Mesenchymal stem cell (in vitro differentiated cells and primary cell): ENCODE measurements at regions not wholly inside any gene's neighbourhood (a gene's known extent, or its start where the extent isn't known, plus 50 kb on each side); places are given as distances from the start of the nearest gene placed in this dataset.
A peak's percentile ranks its signal among the peaks of the same experiment; 100 is the strongest.

Experiments
- DNase-seq: peaks from one replicate; pipeline ENCODE4 v3.0.0-alpha.2; 2013
- H2AFZ ChIP-seq: one replicate; pipeline ENCODE4 v1.6.1; 2013; ENCODE audit warnings: low read depth, mild to moderate bottlenecking, control low read depth, inconsistent platforms, low read length, moderate library complexity
- H2AK5ac ChIP-seq: 2 replicates; pipeline ENCODE4 v1.6.1; 2013; ENCODE audit warnings: low read length, moderate library complexity, mild to moderate bottlenecking, inconsistent platforms; ENCODE audit not compliant: severe bottlenecking
- H2BK120ac ChIP-seq: one replicate; pipeline ENCODE4 v1.6.1; 2013; ENCODE audit warnings: low read depth, mild to moderate bottlenecking, inconsistent platforms, low read length, moderate library complexity
- H2BK12ac ChIP-seq, 2 experiments: one replicate each; pipeline ENCODE4 v1.6.1; 2013; ENCODE audit warnings: inconsistent platforms in 2 of 2, low read length in 2 of 2, mild to moderate bottlenecking in 2 of 2, moderate library complexity in 2 of 2, control low read depth in 1 of 2
- H2BK15ac ChIP-seq: one replicate; pipeline ENCODE4 v1.6.1; 2013; ENCODE audit warnings: mild to moderate bottlenecking, low read depth, inconsistent platforms; ENCODE audit not compliant: poor library complexity, severe bottlenecking
- H2BK5ac ChIP-seq: 2 replicates; pipeline ENCODE4 v1.6.1; 2013; ENCODE audit warnings: low read depth, mild to moderate bottlenecking, low read length, control low read depth, inconsistent platforms; ENCODE audit not compliant: poor library complexity, severe bottlenecking
- H3K14ac ChIP-seq, 2 experiments: one replicate each; pipeline ENCODE4 v1.6.1; 2013; ENCODE audit warnings: inconsistent platforms in 2 of 2, low read length in 2 of 2, control low read depth in 1 of 2, mild to moderate bottlenecking in 1 of 2, moderate library complexity in 1 of 2
- H3K18ac ChIP-seq, 2 experiments: one replicate each; pipeline ENCODE4 v1.6.1; 2013; ENCODE audit warnings: inconsistent platforms in 2 of 2, low read length in 2 of 2, control low read depth in 1 of 2, low read depth in 1 of 2, mild to moderate bottlenecking in 1 of 2
- H3K23ac ChIP-seq, 2 experiments: one replicate each; pipeline ENCODE4 v1.6.1; 2013; ENCODE audit warnings: inconsistent platforms in 2 of 2, low read length in 2 of 2, mild to moderate bottlenecking in 2 of 2, moderate library complexity in 2 of 2, control low read depth in 1 of 2
- H3K27ac ChIP-seq: 2 replicates; pipeline ENCODE4 v1.5.1; 2013; ENCODE audit warnings: mild to moderate bottlenecking, moderate library complexity, low read length, control low read depth, inconsistent platforms; ENCODE audit not compliant: poor library complexity, severe bottlenecking
- H3K27me3 ChIP-seq, 2 experiments: 2 replicates each; pipeline versions ENCODE4 v1.6.1 to v1.7.0; 2013; ENCODE audit warnings: low read length in 2 of 2, mild to moderate bottlenecking in 2 of 2, moderate library complexity in 2 of 2, control low read depth in 1 of 2, inconsistent platforms in 1 of 2; ENCODE audit not compliant: control insufficient read depth in 1 of 2, insufficient read depth in 1 of 2
- H3K36me3 ChIP-seq, 2 experiments: 2 replicates each; pipeline versions ENCODE4 v1.6.1 to v1.7.0; 2013; ENCODE audit warnings: low read length in 2 of 2, control low read depth in 1 of 2, inconsistent platforms in 1 of 2, low read depth in 1 of 2, mild to moderate bottlenecking in 1 of 2; ENCODE audit not compliant: insufficient read depth in 2 of 2, control insufficient read depth in 1 of 2
- H3K4ac ChIP-seq, 2 experiments: one replicate each; pipeline ENCODE4 v1.6.1; 2013; ENCODE audit warnings: inconsistent platforms in 2 of 2, low read length in 2 of 2, mild to moderate bottlenecking in 2 of 2, moderate library complexity in 2 of 2, control low read depth in 1 of 2, low read depth in 1 of 2
- H3K4me1 ChIP-seq: 2 replicates; pipeline ENCODE4 v1.6.1; 2013; ENCODE audit warnings: low read depth, low read length, control low read depth; ENCODE audit not compliant: control insufficient read depth, insufficient read depth
- H3K4me2 ChIP-seq: 2 replicates; pipeline ENCODE4 v1.6.1; 2013; ENCODE audit warnings: low read length, mild to moderate bottlenecking, inconsistent platforms; ENCODE audit not compliant: poor library complexity, severe bottlenecking
- H3K4me3 ChIP-seq, 2 experiments: 2 replicates each; pipeline versions ENCODE4 v1.5.1 to v1.7.0; 2013; ENCODE audit warnings: low read length in 2 of 2, mild to moderate bottlenecking in 2 of 2, control low read depth in 1 of 2, low read depth in 1 of 2; ENCODE audit not compliant: insufficient read depth in 1 of 2
- H3K79me1 ChIP-seq: replicated peaks from 2 replicates; pipeline ENCODE4 v1.6.1; 2013; ENCODE audit warnings: mild to moderate bottlenecking, control low read depth, low read length, inconsistent platforms; ENCODE audit not compliant: poor library complexity, severe bottlenecking
- H3K9ac ChIP-seq: 2 replicates; pipeline ENCODE4 v1.7.0; 2013; ENCODE audit warnings: mild to moderate bottlenecking, low read length, moderate library complexity
- H3K9me3 ChIP-seq: 2 replicates; pipeline ENCODE4 v1.7.0; 2013; ENCODE audit warnings: mild to moderate bottlenecking, low read length; ENCODE audit not compliant: control insufficient read depth
- H4K8ac ChIP-seq: one replicate; pipeline ENCODE4 v1.6.1; 2013; ENCODE audit warnings: inconsistent platforms, mild to moderate bottlenecking, low read length, moderate library complexity
- H4K91ac ChIP-seq: one replicate; pipeline ENCODE4 v1.6.1; 2013; ENCODE audit warnings: mild to moderate bottlenecking, low read length, inconsistent platforms
- WGBS: methylation state at CpG from one replicate; pipeline ENCODE4 v1.1.7; 2013; ENCODE audit warnings: mixed read lengths; 5-methylcytosine and 5-hydroxymethylcytosine counted together

DNA sequence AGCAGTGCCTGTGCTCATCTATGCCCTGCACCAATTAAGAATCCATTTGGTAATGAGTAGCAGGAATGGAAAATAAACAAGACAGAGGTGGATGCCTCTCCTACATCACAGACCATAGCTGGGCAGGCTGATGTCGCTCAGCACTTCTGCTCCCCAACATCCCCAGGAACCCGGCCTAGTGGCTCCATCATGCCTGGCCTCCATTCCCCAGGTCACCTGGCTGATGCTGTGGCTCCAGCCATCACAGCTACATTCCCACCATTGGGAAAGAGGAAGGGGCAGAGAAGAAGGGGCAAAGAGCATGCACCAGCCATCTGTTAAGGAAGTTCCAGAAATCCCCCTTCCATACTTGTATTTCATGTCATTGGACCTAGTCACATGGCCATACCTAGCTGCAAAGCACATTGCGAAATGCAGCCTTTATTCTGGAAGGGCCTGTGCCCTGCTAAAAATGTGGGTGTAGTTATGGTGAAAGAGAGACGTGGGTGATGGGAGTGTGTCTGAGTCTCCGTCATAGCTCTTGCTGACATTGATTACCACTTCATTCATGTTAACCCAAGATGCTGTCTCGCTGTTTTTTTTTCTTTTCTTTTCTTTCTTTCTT is 86.1 kb upstream of the ADAMTS2 start:
- no peak for DNase-seq
- Histone ChIP-seq H3K79me1 (no peaks in the 10 kb centered on the region), H3K18ac (no peak overlapping the region), H3K14ac (no peak overlapping the region), H2AFZ (no peak overlapping the region), H4K8ac (no peak overlapping the region), H3K4me2 (no peak overlapping the region), H3K27me3 (peaks cover 0 to 9% of the 10 kb centered on the region in 2 experiments), H3K4ac (no peak overlapping the region), H3K23ac (no peak overlapping the region), H3K36me3 (no peaks in the 10 kb centered on the region), H2BK5ac (no peak overlapping the region), H3K9me3 (peaks cover 6% of the 10 kb centered on the region), H2BK12ac (no peak overlapping the region), H4K91ac (no peak overlapping the region), H3K9ac (no peak overlapping the region), H2AK5ac (no peak overlapping the region), H3K4me1 (no peaks in the 10 kb centered on the region), H3K27ac (no peak overlapping the region), H2BK15ac (no peak overlapping the region), H2BK120ac (no peak overlapping the region), H3K4me3 (no peak overlapping the region)
- whole genome bisulfite sequencing, result 75% methylated on average over 5 of the region's 6 CpGs

DNA sequence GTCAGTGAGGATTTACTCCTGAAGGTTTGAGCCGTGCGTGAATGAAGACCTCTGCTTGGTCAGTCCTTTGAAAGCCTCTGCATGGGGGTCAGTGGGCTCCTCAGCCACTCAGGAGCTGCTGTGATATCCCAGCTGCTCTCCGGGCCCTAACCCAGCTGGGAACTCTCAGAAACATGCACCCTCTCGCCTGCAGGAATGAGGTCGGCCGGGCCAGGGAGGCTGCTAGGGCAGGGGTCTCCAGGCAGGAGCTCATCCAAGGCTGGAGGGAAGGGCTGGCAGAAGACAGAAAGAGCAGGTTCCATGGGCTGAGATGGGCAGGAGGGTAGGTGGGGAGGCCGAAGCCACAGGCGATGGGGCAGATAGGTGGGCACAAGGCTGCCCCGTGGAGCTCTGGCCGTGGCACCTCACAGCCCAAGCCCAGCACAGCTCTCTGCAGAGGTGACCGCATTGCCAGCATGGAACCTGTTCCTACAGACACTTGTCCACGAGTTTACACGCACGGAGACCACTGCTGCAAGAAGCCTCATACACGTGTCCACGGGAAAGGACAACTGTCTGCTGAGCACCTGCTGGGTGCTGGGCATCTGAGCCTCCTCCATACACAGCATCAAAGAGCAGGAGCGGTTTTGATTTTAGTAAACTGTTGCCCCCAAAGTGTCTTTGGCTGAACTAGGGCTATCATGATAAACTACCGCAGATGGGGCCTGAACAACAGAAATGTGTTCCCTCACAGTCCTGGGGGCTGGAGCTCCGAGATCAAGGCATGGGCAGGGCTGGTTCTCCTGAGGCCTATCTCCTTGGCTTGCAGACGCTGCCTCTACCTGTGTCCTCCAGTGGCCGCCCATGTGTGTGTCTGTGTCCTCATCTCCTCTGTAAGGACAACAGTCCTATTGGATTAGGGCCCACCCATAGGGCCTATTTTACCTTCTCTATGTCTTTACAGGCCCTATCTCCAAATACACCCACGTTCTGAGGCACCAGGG is 85.2 kb upstream of the ADAMTS2 start:
- no peak overlapping the region for H2BK120ac ChIP-seq
- no peak overlapping the region for H2AK5ac ChIP-seq
- H2AFZ ChIP-seq, result no peak overlapping the region
- no peak overlapping the region for H3K9ac ChIP-seq
- H3K18ac ChIP-seq, result no peak overlapping the region
- 81% methylated on average over 21 of the region's 22 CpGs for WGBS
- H2BK15ac ChIP-seq, result no peak overlapping the region
- no peak overlapping the region for H3K4ac ChIP-seq
- H3K27ac ChIP-seq, result no peak overlapping the region
- peaks cover 0 to 12% of the 10 kb centered on the region in 2 experiments for H3K27me3 ChIP-seq
- H2BK12ac ChIP-seq, result no peak overlapping the region
- H3K14ac ChIP-seq, result no peak overlapping the region
- H3K36me3 ChIP-seq, result no peaks in the 10 kb centered on the region
- H3K23ac ChIP-seq, result no peak overlapping the region
- H2BK5ac ChIP-seq, result no peak overlapping the region
- no peaks in the 10 kb centered on the region for H3K79me1 ChIP-seq
- DNase-seq, result no peak
- H4K91ac ChIP-seq, result peak overlapping the region; percentile 80
- no peak overlapping the region for H3K4me2 ChIP-seq
- no peak overlapping the region for H3K4me3 ChIP-seq
- H3K4me1 ChIP-seq, result no peaks in the 10 kb centered on the region
- H3K9me3 ChIP-seq, result peaks cover 6% of the 10 kb centered on the region
- no peak overlapping the region for H4K8ac ChIP-seq

DNA sequence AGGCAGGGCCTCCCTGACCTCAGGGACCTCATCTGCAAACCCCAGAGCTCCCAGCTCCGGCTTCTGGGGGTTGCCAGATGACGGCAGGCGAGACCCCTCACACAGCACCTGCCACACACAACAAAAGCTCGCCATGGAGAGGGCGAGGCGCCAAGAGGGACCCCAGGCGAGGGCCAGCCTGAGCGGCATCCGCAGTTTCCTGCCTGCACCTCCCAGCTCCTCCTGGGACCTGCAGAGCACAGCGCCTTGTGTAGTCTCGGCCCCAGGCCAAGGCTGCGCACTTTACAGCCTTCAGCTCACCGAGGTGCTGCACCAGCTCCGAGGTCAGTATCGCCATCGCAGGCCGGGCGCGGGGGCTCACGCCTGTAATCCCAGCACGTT is 82.4 kb upstream of the ADAMTS2 start:
- H3K27ac ChIP-seq, result no peak overlapping the region
- H3K18ac ChIP-seq, result no peak overlapping the region
- no peak overlapping the region for H3K23ac ChIP-seq
- no peak overlapping the region for H3K4me3 ChIP-seq
- no peaks in the 10 kb centered on the region for H3K36me3 ChIP-seq
- no peaks in the 10 kb centered on the region for H3K4me1 ChIP-seq
- no peak overlapping the region for H3K4me2 ChIP-seq
- no peak overlapping the region for H3K4ac ChIP-seq
- H3K79me1 ChIP-seq, result no peaks in the 10 kb centered on the region
- H3K9ac ChIP-seq, result no peak overlapping the region
- H3K14ac ChIP-seq, result no peak overlapping the region
- H4K91ac ChIP-seq, result no peak overlapping the region
- DNase-seq, result no peak
- no peak overlapping the region for H4K8ac ChIP-seq
- peaks cover 6% of the 10 kb centered on the region for H3K9me3 ChIP-seq
- H2AK5ac ChIP-seq, result no peak overlapping the region
- WGBS, result 86% methylated on average over 21 of the region's 21 CpGs
- peaks cover 0 to 23% of the 10 kb centered on the region in 2 experiments for H3K27me3 ChIP-seq
- no peak overlapping the region for H2BK12ac ChIP-seq
- H2AFZ ChIP-seq, result no peak overlapping the region
- H2BK15ac ChIP-seq, result no peak overlapping the region
- no peak overlapping the region for H2BK5ac ChIP-seq
- H2BK120ac ChIP-seq, result no peak overlapping the region

GRCh38 chr5:179427032-179427675 is 81.9 kb upstream of the ADAMTS2 start:
- no peak overlapping the region for H4K91ac ChIP-seq
- no peak overlapping the region for H3K23ac ChIP-seq
- no peaks in the 10 kb centered on the region for H3K36me3 ChIP-seq
- H2BK12ac ChIP-seq, result no peak overlapping the region
- no peak overlapping the region for H4K8ac ChIP-seq
- H2BK120ac ChIP-seq, result no peak overlapping the region
- peaks cover 0 to 23% of the 10 kb centered on the region in 2 experiments for H3K27me3 ChIP-seq
- H3K4ac ChIP-seq, result no peak overlapping the region
- H3K4me3 ChIP-seq, result no peak overlapping the region
- DNase-seq, result no peak
- H3K14ac ChIP-seq, result no peak overlapping the region
- H3K4me2 ChIP-seq, result no peak overlapping the region
- WGBS, result 87% methylated on average over 27 of the region's 28 CpGs
- no peak overlapping the region for H2BK15ac ChIP-seq
- no peak overlapping the region for H2AK5ac ChIP-seq
- no peak overlapping the region for H2BK5ac ChIP-seq
- H3K27ac ChIP-seq, result no peak overlapping the region
- H2AFZ ChIP-seq, result no peak overlapping the region
- H3K9ac ChIP-seq, result no peak overlapping the region
- H3K79me1 ChIP-seq, result no peaks in the 10 kb centered on the region
- peaks cover 6% of the 10 kb centered on the region for H3K9me3 ChIP-seq
- H3K4me1 ChIP-seq, result no peaks in the 10 kb centered on the region
- no peak overlapping the region for H3K18ac ChIP-seq
